H9 (cell line): ENCODE measurements at regions not wholly inside any gene's neighbourhood (a gene's known extent, or its start where the extent isn't known, plus 50 kb on each side); places are given as distances from the start of the nearest gene placed in this dataset.

Source experiments
- DNase-seq: peaks from one replicate; pipeline ENCODE4 v3.0.0-alpha.2; 2017
- H2AFZ ChIP-seq: one replicate; pipeline ENCODE4 v1.6.1; 2013; ENCODE audit warnings: mild to moderate bottlenecking, low read length, control low read depth, moderate library complexity
- H2AK5ac ChIP-seq: 2 replicates; pipeline ENCODE4 v1.6.1; 2013; ENCODE audit warnings: low read length, control low read depth, mixed read lengths; ENCODE audit not compliant: insufficient read length
- H2BK120ac ChIP-seq: one replicate; pipeline ENCODE4 v1.6.1; 2013; ENCODE audit warnings: low read depth, mild to moderate bottlenecking, low read length, control low read depth, inconsistent platforms; ENCODE audit not compliant: poor library complexity, severe bottlenecking
- H2BK12ac ChIP-seq: 2 replicates; pipeline ENCODE4 v1.6.1; 2013; ENCODE audit warnings: low read length, control low read depth, mixed read lengths, low read depth; ENCODE audit not compliant: insufficient read length
- H2BK15ac ChIP-seq: 2 replicates; pipeline ENCODE4 v1.6.1; 2013; ENCODE audit warnings: low read depth, low read length, control low read depth
- H2BK20ac ChIP-seq: one replicate; pipeline ENCODE4 v1.6.1; 2013; ENCODE audit warnings: low read depth, mild to moderate bottlenecking, low read length, control low read depth, inconsistent platforms; ENCODE audit not compliant: poor library complexity, severe bottlenecking
- H2BK5ac ChIP-seq: 2 replicates; pipeline ENCODE4 v1.6.1; 2013; ENCODE audit warnings: low read length, control low read depth, mixed read lengths; ENCODE audit not compliant: insufficient read length
- H3K14ac ChIP-seq: 2 replicates; pipeline ENCODE4 v1.6.1; 2013; ENCODE audit warnings: low read length, control low read depth; ENCODE audit not compliant: insufficient read depth
- H3K18ac ChIP-seq: 2 replicates; pipeline ENCODE4 v1.6.1; 2013; ENCODE audit warnings: low read depth, mild to moderate bottlenecking, mixed read lengths, low read length, control low read depth; ENCODE audit not compliant: insufficient read length
- H3K23ac ChIP-seq: 2 replicates; pipeline ENCODE4 v1.6.1; 2013; ENCODE audit warnings: low read length, control low read depth, mixed read lengths, low read depth; ENCODE audit not compliant: insufficient read length
- H3K23me2 ChIP-seq: 2 replicates; pipeline ENCODE4 v1.6.1; 2013; ENCODE audit warnings: low read depth, mild to moderate bottlenecking, mixed read lengths, low read length, control low read depth; ENCODE audit not compliant: insufficient read length, poor library complexity, severe bottlenecking
- H3K27ac ChIP-seq: 2 replicates; pipeline ENCODE4 v1.5.1; 2013; ENCODE audit warnings: low read length, control low read depth, mixed read lengths, low read depth; ENCODE audit not compliant: insufficient read length
- H3K27me3 ChIP-seq: 2 replicates; pipeline ENCODE4 v1.6.1; 2013; ENCODE audit warnings: low read length, control low read depth, inconsistent platforms; ENCODE audit not compliant: insufficient read depth
- H3K4ac ChIP-seq: 2 replicates; pipeline ENCODE4 v1.6.1; 2013; ENCODE audit warnings: low read depth, mild to moderate bottlenecking, control low read depth, inconsistent platforms, low read length, moderate library complexity
- H3K4me1 ChIP-seq: 2 replicates; pipeline ENCODE4 v1.6.1; 2013; ENCODE audit warnings: low read length, control low read depth, inconsistent platforms; ENCODE audit not compliant: insufficient read depth
- H3K4me2 ChIP-seq: 2 replicates; pipeline ENCODE4 v1.6.1; 2013; ENCODE audit warnings: low read length, control low read depth, mixed read lengths; ENCODE audit not compliant: insufficient read length, insufficient read depth
- H3K56ac ChIP-seq: 2 replicates; pipeline ENCODE4 v1.6.1; 2013; ENCODE audit warnings: low read depth, mild to moderate bottlenecking, mixed read lengths, low read length, control low read depth; ENCODE audit not compliant: insufficient read length
- H3K79me1 ChIP-seq: 2 replicates; pipeline ENCODE4 v1.6.1; 2013; ENCODE audit warnings: low read depth, mild to moderate bottlenecking, moderate library complexity, low read length, control low read depth, inconsistent platforms; ENCODE audit not compliant: insufficient read depth, poor library complexity, severe bottlenecking
- H3K79me2 ChIP-seq: 2 replicates; pipeline ENCODE4 v1.6.1; 2013; ENCODE audit warnings: low read length, control low read depth, inconsistent platforms; ENCODE audit not compliant: insufficient read depth
- H3K9ac ChIP-seq: 2 replicates; pipeline ENCODE4 v1.6.1; 2013; ENCODE audit warnings: low read length, control low read depth, mixed read lengths; ENCODE audit not compliant: insufficient read length; ENCODE audit errors: extremely low read depth
- H3K9me3 ChIP-seq: one replicate; pipeline ENCODE4 v1.6.1; 2013; ENCODE audit warnings: low read depth, low read length, inconsistent platforms; ENCODE audit not compliant: control insufficient read depth
- H3T11ph ChIP-seq: one replicate; pipeline ENCODE4 v1.6.1; 2013; ENCODE audit warnings: mild to moderate bottlenecking, low read length, control low read depth, inconsistent platforms
- H4K20me1 ChIP-seq: one replicate; pipeline ENCODE4 v1.6.1; 2013; ENCODE audit not compliant: control insufficient read depth, insufficient read length, insufficient read depth
- H4K5ac ChIP-seq: 2 replicates; pipeline ENCODE4 v1.6.1; 2013; ENCODE audit warnings: low read depth, mild to moderate bottlenecking, mixed read lengths, low read length, control low read depth; ENCODE audit not compliant: insufficient read length
- H4K8ac ChIP-seq: replicated peaks from 2 replicates; pipeline ENCODE4 v1.6.1; 2013; ENCODE audit warnings: low read length, control low read depth, mixed read lengths, low read depth; ENCODE audit not compliant: insufficient read length
- H4K91ac ChIP-seq: 2 replicates; pipeline ENCODE4 v1.6.1; 2013; ENCODE audit warnings: low read depth, mild to moderate bottlenecking, moderate library complexity, mixed read lengths, low read length, control low read depth; ENCODE audit not compliant: insufficient read length
- H3K27ac Mint-ChIP-seq, 3 experiments: 2 replicates in 2 of 3; 3 replicates in 1 of 3; pipeline ENCODE4 v1.8.0; 2020 to 2021; ENCODE audit warnings: mixed read lengths in 3 of 3, mild to moderate bottlenecking in 1 of 3, moderate library complexity in 1 of 3
- H3K27me3 Mint-ChIP-seq: 2 replicates; pipeline ENCODE4 v1.8.0; 2021; ENCODE audit warnings: low read depth, mild to moderate bottlenecking, moderate library complexity, mixed read lengths
- H3K36me3 Mint-ChIP-seq, 3 experiments: 2 replicates in 2 of 3; 3 replicates in 1 of 3; pipeline ENCODE4 v1.8.0; 2020 to 2021; ENCODE audit warnings: low read depth in 3 of 3, mixed read lengths in 3 of 3; ENCODE audit not compliant: insufficient read depth in 1 of 3
- H3K4me1 Mint-ChIP-seq, 2 experiments: 2 replicates each; pipeline ENCODE4 v1.8.0; 2020; ENCODE audit warnings: mixed read lengths in 2 of 2
- H3K4me3 Mint-ChIP-seq, 2 experiments: 2 replicates in 1 of 2; 3 replicates in 1 of 2; pipeline ENCODE4 v1.8.0; 2020 to 2021; ENCODE audit warnings: mild to moderate bottlenecking in 2 of 2, mixed read lengths in 2 of 2, moderate library complexity in 1 of 2
- H3K9me3 Mint-ChIP-seq, 2 experiments: 2 replicates in 1 of 2; 3 replicates in 1 of 2; pipeline ENCODE4 v1.8.0; 2020; ENCODE audit warnings: mild to moderate bottlenecking in 2 of 2, mixed read lengths in 2 of 2, moderate library complexity in 1 of 2
- WGBS: extraction: QIAGEN DNeasy Blood & Tissue Kit; methylation state at CpG from one replicate; pipeline ENCODE4 v1.1.7; 2013; ENCODE audit warnings: missing lambda C conversion rate, low lambda C conversion rate, mixed read lengths; ENCODE audit not compliant: insufficient read length; ENCODE audit errors: extremely low coverage; 5-methylcytosine and 5-hydroxymethylcytosine counted together
- TF ChIP-seq, protein P1 (sequence below): fragments of 200-600 bp; sonication (generic); conservative IDR thresholded peaks from 3 replicates; pipeline ENCODE4 v1.8.0; 2021; ENCODE audit warnings: antibody characterized with exemption, mild to moderate bottlenecking

DNA sequence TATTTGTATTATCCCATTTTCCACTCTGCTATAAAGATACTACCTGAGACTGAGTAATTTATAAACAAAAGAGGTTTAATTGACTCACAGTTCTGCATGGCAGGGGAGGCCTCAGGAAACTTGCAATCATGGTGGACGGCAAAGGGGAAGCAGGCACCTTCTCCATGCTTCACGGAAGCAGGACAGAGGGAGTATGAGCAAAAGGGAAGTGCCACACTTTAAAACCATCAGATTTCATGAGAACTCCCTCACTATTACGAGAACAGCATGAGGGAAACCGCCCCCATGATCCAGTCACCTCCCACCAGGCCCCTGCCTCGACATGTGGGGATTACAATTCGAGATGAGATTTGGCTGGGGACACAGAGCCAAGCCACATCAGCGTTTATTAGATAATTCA lies 172.8 kb downstream of the NR2F2 start:
- Histone ChIP-seq H2BK20ac (no peak overlapping the region), H2BK15ac (no peak overlapping the region), H3K4me1 (no peaks in the 10 kb centered on the region), H2BK120ac (no peak overlapping the region), H3K23me2 (no peaks in the 10 kb centered on the region), H3K79me1 (no peaks in the 10 kb centered on the region), H3K14ac (no peak overlapping the region), H3T11ph (no peak overlapping the region), H3K9ac (no peak overlapping the region), H3K9me3 (no peaks in the 10 kb centered on the region), H2BK12ac (no peak overlapping the region), H2AK5ac (no peak overlapping the region), H3K4me2 (no peak overlapping the region), H4K8ac (no peak overlapping the region), H4K20me1 (no peaks in the 10 kb centered on the region), H3K18ac (no peak overlapping the region), H2AFZ (no peak overlapping the region), H3K27me3 (no peaks in the 10 kb centered on the region; the same call in 1 of the 2 replicates), H4K5ac (no peak overlapping the region), H3K79me2 (no peaks in the 10 kb centered on the region), H3K4ac (no peak overlapping the region), H3K56ac (no peak overlapping the region), H3K27ac (no peak overlapping the region), H3K23ac (no peak overlapping the region), H4K91ac (no peak overlapping the region), H2BK5ac (no peak overlapping the region)
- peaks cover 5% of the 10 kb centered on the region for H3K27me3 Mint-ChIP-seq
- TF ChIP-seq, protein P1, sequence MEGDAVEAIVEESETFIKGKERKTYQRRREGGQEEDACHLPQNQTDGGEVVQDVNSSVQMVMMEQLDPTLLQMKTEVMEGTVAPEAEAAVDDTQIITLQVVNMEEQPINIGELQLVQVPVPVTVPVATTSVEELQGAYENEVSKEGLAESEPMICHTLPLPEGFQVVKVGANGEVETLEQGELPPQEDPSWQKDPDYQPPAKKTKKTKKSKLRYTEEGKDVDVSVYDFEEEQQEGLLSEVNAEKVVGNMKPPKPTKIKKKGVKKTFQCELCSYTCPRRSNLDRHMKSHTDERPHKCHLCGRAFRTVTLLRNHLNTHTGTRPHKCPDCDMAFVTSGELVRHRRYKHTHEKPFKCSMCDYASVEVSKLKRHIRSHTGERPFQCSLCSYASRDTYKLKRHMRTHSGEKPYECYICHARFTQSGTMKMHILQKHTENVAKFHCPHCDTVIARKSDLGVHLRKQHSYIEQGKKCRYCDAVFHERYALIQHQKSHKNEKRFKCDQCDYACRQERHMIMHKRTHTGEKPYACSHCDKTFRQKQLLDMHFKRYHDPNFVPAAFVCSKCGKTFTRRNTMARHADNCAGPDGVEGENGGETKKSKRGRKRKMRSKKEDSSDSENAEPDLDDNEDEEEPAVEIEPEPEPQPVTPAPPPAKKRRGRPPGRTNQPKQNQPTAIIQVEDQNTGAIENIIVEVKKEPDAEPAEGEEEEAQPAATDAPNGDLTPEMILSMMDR: no peak
- no peaks in the 10 kb centered on the region for H3K36me3 Mint-ChIP-seq
- no peaks in the 10 kb centered on the region for H3K9me3 Mint-ChIP-seq
- no peak for DNase-seq
- no peak overlapping the region for H3K4me3 Mint-ChIP-seq
- WGBS: no CpG with 5 or more reads among the region's 7 CpGs
- no peaks in the 10 kb centered on the region for H3K4me1 Mint-ChIP-seq
- no peak overlapping the region for H3K27ac Mint-ChIP-seq
